Breast epithelium (tissue), 4 donors: ENCODE measurements at regions not wholly inside any gene's neighbourhood (a gene's known extent, or its start where the extent isn't known, plus 50 kb on each side); places are given as distances from the start of the nearest gene placed in this dataset.

ENCODE experiments used
- DNase-seq, 2 donors: peaks; one replicate each; pipeline ENCODE4 v3.0.0-alpha.2; 2019; ENCODE audit warnings: low spot score in 2 of 2
- H3K27ac ChIP-seq, 2 donors: fragments of 200-600 bp; sonication (generic) in 1 of 2; one replicate each; pipeline ENCODE4 v1.5.1; 2016 to 2019; ENCODE audit warnings: mild to moderate bottlenecking in 1 of 2
- H3K27me3 ChIP-seq, 2 donors: fragments of 200-600 bp; sonication (generic) in 1 of 2; one replicate each; pipeline versions ENCODE4 v1.5.1 to v1.6.0; 2017 to 2019; ENCODE audit warnings: control low read depth in 1 of 2, mild to moderate bottlenecking in 1 of 2
- H3K36me3 ChIP-seq: fragments of 200-600 bp; one replicate; pipeline ENCODE4 v1.5.1; 2019
- H3K4me1 ChIP-seq, 2 donors: fragments of 200-600 bp; sonication (generic); one replicate each; pipeline ENCODE4 v1.5.1; 2016 to 2019; ENCODE audit warnings: control low read depth in 1 of 2
- H3K4me3 ChIP-seq, 3 donors: fragments of 200-600 bp; sonication (generic); 1 replicate in 2 of 3; 2 replicates in 1 of 3; pipeline ENCODE4 v1.5.1; 2016 to 2019; ENCODE audit warnings: mild to moderate bottlenecking in 3 of 3, moderate library complexity in 2 of 3
- H3K9me3 ChIP-seq, 2 donors: fragments of 200-600 bp; sonication (generic) in 1 of 2; one replicate each; pipeline ENCODE4 v1.5.1; 2016 to 2019; ENCODE audit warnings: control low read depth in 1 of 2
- CTCF ChIP-seq, 3 donors: fragments of 450-650 bp; IDR thresholded peaks; one replicate each; pipeline ENCODE4 v1.5.1; 2016 to 2017; ENCODE audit warnings: antibody characterized with exemption in 3 of 3, mild to moderate bottlenecking in 3 of 3, moderate library complexity in 3 of 3
- POLR2A ChIP-seq: fragments of 450-650 bp; IDR thresholded peaks from one replicate; pipeline ENCODE4 v1.6.1; 2016; ENCODE audit warnings: antibody characterized with exemption, mild to moderate bottlenecking, moderate library complexity
- POLR2AphosphoS5 ChIP-seq, 3 donors: sonication (generic); formaldehyde crosslinking; IDR thresholded peaks; one replicate each; pipeline ENCODE4 v1.6.1; 2017; ENCODE audit warnings: antibody characterized with exemption in 3 of 3
- intact Hi-C: fragments of 100-400 bp; cut with DNase I; formaldehyde crosslinking; loops from one replicate; pipeline ENCODE4 v1.15.1; 2023; ENCODE audit warnings: low total_unique reads

DNA sequence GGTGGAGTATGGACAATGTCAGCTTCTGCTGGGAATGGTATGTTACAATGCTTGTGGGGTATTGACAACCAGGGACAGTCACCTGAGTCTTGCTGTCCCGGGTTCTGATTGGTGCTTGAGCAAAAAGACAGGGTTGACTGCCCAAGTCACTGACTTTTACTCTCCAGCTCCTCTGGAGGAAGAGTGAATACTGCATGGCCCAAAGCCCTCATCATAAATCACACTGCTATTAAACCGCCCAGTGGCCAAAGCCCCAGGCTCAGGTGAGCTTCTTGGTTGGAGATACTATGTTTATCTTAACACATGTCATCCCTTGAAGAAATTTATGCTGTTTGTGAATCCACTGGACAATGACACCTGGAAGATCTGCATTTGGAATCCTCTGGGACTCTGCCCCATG is 90.0 kb upstream of the IGFBP3 start:
- TF ChIP-seq POLR2A, result no peak
- TF ChIP-seq POLR2AphosphoS5 (IDR thresholded peaks at IDR 0.05), result no peak
- TF ChIP-seq CTCF (IDR thresholded peaks at IDR 0.05), result no peak
- H3K4me3 ChIP-seq, result no peak overlapping the region
- H3K36me3 ChIP-seq, result no peaks in the 10 kb centered on the region
- DNase-seq, result no peak
- no peaks in the 10 kb centered on the region for H3K9me3 ChIP-seq
- H3K4me1 ChIP-seq, result no peaks in the 10 kb centered on the region
- intact Hi-C loops, result no loop called here
- H3K27me3 ChIP-seq, result no peaks in the 10 kb centered on the region
- no peak overlapping the region for H3K27ac ChIP-seq

DNA sequence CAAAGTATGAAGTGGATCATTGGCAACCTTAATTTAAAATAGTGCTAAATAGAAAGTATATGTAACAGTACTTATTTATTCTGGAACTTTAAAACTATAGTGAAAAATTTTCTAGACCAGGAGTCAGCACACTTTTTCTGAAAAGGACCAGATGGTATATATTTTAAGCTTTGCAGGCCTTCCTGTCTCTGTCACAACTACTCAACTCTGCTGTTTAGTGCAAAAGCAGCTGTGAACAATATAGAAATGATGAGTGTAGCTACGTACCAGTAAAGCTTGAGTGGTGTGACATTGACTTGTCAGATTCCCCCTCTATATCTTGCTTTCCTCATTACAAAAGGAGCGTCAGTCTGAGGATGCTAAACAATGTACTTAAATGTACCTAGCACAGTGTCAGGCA is 88.1 kb upstream of the IGFBP3 start:
- Histone ChIP-seq H3K4me3 (no peak overlapping the region), H3K36me3 (no peaks in the 10 kb centered on the region), H3K27ac (no peak overlapping the region), H3K4me1 (no peaks in the 10 kb centered on the region), H3K27me3 (no peaks in the 10 kb centered on the region), H3K9me3 (peaks cover 0 to 4% of the 10 kb centered on the region in 2 donors)
- TF ChIP-seq POLR2A, result no peak
- TF ChIP-seq CTCF (IDR thresholded peaks at IDR 0.05), result no peak
- no peak for TF ChIP-seq POLR2AphosphoS5 (IDR thresholded peaks at IDR 0.05)
- intact Hi-C loops, result no loop called here
- DNase-seq, result no peak

DNA sequence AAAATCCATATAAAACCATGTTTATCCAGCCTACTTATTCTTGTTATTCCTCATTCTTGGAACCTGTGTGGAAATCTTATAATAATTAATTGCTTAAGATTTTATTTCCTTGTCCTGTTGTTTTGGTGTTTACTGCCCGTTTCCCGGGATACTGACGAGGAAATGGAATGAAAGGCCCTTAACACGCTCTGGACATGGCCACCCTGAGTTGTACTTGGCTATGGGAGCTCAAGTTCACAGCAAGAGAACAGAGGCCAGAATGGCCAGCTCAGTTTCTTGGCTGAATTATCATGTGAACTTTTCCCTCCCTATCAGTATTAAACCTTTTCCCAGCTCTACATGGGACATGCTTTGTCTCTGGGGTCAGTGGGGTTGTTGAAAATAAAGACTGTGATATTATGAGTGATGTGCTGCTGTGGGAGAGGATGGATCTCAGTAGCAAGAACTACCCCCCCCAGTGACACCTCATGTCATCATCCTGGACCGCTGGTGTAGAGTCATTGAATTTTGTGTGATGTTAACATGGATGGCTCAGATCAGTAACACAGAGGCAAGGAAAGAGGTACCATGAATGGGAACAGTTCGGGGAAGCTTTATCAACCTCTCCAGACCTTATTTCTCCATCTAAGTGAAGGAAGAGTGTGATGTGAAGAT is 87.0 kb upstream of the IGFBP3 start:
- H3K9me3 ChIP-seq, result peaks cover 0 to 4% of the 10 kb centered on the region in 2 donors
- no peaks in the 10 kb centered on the region for H3K27me3 ChIP-seq
- H3K4me3 ChIP-seq, result no peak overlapping the region
- H3K27ac ChIP-seq, result peak overlapping the region; percentile 37 to 48
- no peak for TF ChIP-seq POLR2A
- TF ChIP-seq POLR2AphosphoS5 (IDR thresholded peaks at IDR 0.05), result no peak
- no peak for TF ChIP-seq CTCF (IDR thresholded peaks at IDR 0.05)
- H3K36me3 ChIP-seq, result no peaks in the 10 kb centered on the region
- intact Hi-C loops, result no loop called here
- no peak for DNase-seq
- no peaks in the 10 kb centered on the region for H3K4me1 ChIP-seq

DNA sequence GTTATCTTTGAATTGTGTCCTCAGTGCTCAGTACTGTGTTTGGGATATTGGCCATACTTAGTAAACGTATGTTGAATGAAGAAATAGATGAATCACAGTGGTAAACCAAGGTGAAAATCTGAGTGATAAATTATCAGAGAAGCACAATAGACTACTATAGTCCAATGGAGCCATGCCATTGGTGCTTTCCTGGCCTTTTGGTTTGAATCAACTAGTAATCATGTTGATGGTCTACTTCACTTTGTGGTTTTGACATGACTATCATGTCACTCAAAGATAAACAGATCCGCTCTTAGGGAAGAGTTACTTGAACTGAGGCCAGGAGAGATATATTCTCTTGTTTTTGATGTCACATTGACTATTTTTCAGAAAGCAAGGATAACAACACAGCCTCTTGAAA is 86.1 kb upstream of the IGFBP3 start:
- Histone ChIP-seq H3K27me3 (no peaks in the 10 kb centered on the region), H3K27ac (no peak overlapping the region), H3K4me1 (no peaks in the 10 kb centered on the region), H3K36me3 (no peaks in the 10 kb centered on the region), H3K4me3 (no peak overlapping the region), H3K9me3 (peaks cover 0 to 4% of the 10 kb centered on the region in 2 donors)
- no peak for TF ChIP-seq POLR2A
- no peak for TF ChIP-seq POLR2AphosphoS5 (IDR thresholded peaks at IDR 0.05)
- no peak for TF ChIP-seq CTCF (IDR thresholded peaks at IDR 0.05)
- DNase-seq, result no peak
- intact Hi-C loops, result no loop called here

- Histone ChIP-seq H3K4me3 (no peak overlapping the region), H3K27me3 (no peaks in the 10 kb centered on the region), H3K4me1 (no peaks in the 10 kb centered on the region), H3K9me3 (peaks cover 0 to 4% of the 10 kb centered on the region in 2 donors), H3K27ac (no peak overlapping the region), H3K36me3 (no peaks in the 10 kb centered on the region)
- intact Hi-C loops, result no loop called here
- no peak for DNase-seq
- TF ChIP-seq CTCF (IDR thresholded peaks at IDR 0.05) (no peak), POLR2A (no peak), POLR2AphosphoS5 (IDR thresholded peaks at IDR 0.05) (no peak)
Measured at GRCh38 chr7:46006723-46007122, 85.7 kb upstream of the IGFBP3 start.
